Mesendoderm (in vitro differentiated cells): ENCODE measurements at regions not wholly inside any gene's neighbourhood (a gene's known extent, or its start where the extent isn't known, plus 50 kb on each side); places are given as distances from the start of the nearest gene placed in this dataset.

Experiments
- DNase-seq: peaks from one replicate; pipeline ENCODE4 v3.0.0; 2013
- H2AK5ac ChIP-seq: 2 replicates; pipeline ENCODE4 v1.6.1; 2013; ENCODE audit warnings: low read length, inconsistent platforms
- H2BK120ac ChIP-seq: 2 replicates; pipeline ENCODE4 v1.6.1; 2013; ENCODE audit warnings: low read depth, mild to moderate bottlenecking, low read length, moderate library complexity, mixed read lengths
- H2BK15ac ChIP-seq: replicated peaks from 2 replicates; pipeline ENCODE4 v1.6.1; 2013; ENCODE audit warnings: low read depth, mild to moderate bottlenecking, moderate library complexity
- H2BK5ac ChIP-seq: 2 replicates; pipeline ENCODE4 v1.6.1; 2013; ENCODE audit warnings: low read length, inconsistent platforms
- H3K18ac ChIP-seq: 2 replicates; pipeline ENCODE4 v1.6.1; 2013; ENCODE audit warnings: mild to moderate bottlenecking, low read length, mixed read lengths
- H3K23ac ChIP-seq: one replicate; pipeline ENCODE4 v1.6.1; 2013; ENCODE audit warnings: low read length
- H3K27ac ChIP-seq: 2 replicates; pipeline ENCODE4 v1.5.1; 2013; ENCODE audit warnings: low read depth, mild to moderate bottlenecking, inconsistent platforms, low read length, moderate library complexity
- H3K27me3 ChIP-seq: 2 replicates; pipeline ENCODE4 v1.6.1; 2013; ENCODE audit warnings: low read length, control low read depth, mild to moderate bottlenecking, inconsistent platforms; ENCODE audit not compliant: insufficient read depth, poor library complexity
- H3K36me3 ChIP-seq: 2 replicates; pipeline ENCODE4 v1.6.1; 2013; ENCODE audit warnings: low read length, inconsistent platforms; ENCODE audit not compliant: control insufficient read depth, insufficient read depth
- H3K4ac ChIP-seq: one replicate; pipeline ENCODE4 v1.6.1; 2013; ENCODE audit warnings: low read depth, mild to moderate bottlenecking, low read length, moderate library complexity
- H3K4me1 ChIP-seq: 2 replicates; pipeline ENCODE4 v1.6.1; 2013; ENCODE audit warnings: low read depth, low read length, inconsistent platforms; ENCODE audit not compliant: control insufficient read depth
- H3K4me2 ChIP-seq: 2 replicates; pipeline ENCODE4 v1.6.1; 2013; ENCODE audit warnings: low read length
- H3K4me3 ChIP-seq: 2 replicates; pipeline ENCODE4 v1.5.1; 2013; ENCODE audit warnings: mild to moderate bottlenecking, low read length
- H3K56ac ChIP-seq: one replicate; pipeline ENCODE4 v1.6.1; 2013; ENCODE audit warnings: low read length
- H3K79me1 ChIP-seq: 2 replicates; pipeline ENCODE4 v1.6.1; 2013; ENCODE audit warnings: low read length, inconsistent platforms
- H3K79me2 ChIP-seq: 2 replicates; pipeline ENCODE4 v1.6.1; 2013; ENCODE audit warnings: mild to moderate bottlenecking, low read length; ENCODE audit not compliant: control insufficient read depth, insufficient read depth
- H3K9ac ChIP-seq: 2 replicates; pipeline ENCODE4 v1.6.1; 2013; ENCODE audit warnings: low read length, inconsistent platforms
- H4K5ac ChIP-seq: one replicate; pipeline ENCODE4 v1.6.1; 2013; ENCODE audit warnings: low read length
- H4K8ac ChIP-seq: one replicate; pipeline ENCODE4 v1.6.1; 2013; ENCODE audit warnings: low read depth, mild to moderate bottlenecking, control low read depth, low read length, moderate library complexity
- WGBS: extraction: QIAGEN DNeasy Blood & Tissue Kit; methylation state at CpG from one replicate; pipeline ENCODE4 v1.1.7; 2013; ENCODE audit warnings: low lambda C conversion rate, missing lambda C conversion rate; ENCODE audit not compliant: insufficient coverage; ENCODE audit errors: extremely low coverage; 5-methylcytosine and 5-hydroxymethylcytosine counted together

DNA sequence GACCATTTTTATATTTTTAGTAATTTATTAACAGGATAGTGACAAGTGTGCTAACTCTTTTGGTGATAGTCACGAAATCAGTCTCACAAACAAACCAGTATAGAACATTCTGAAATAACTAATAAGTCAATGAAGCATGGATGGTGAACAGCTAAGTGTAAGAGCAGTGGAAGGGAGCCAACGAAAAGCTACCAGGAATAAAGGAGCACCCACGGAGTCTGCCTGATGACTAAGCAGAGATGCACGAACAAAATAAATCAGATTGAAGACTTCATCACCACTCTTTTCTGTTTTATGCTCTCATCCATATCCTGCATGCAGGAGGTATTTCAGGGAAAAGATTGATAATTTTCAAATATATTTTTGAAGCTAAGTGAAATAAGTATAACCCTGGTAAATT lies 891.1 kb upstream of the HS3ST1 start:
- WGBS = no CpG with 5 or more reads among the region's 4 CpGs

DNA sequence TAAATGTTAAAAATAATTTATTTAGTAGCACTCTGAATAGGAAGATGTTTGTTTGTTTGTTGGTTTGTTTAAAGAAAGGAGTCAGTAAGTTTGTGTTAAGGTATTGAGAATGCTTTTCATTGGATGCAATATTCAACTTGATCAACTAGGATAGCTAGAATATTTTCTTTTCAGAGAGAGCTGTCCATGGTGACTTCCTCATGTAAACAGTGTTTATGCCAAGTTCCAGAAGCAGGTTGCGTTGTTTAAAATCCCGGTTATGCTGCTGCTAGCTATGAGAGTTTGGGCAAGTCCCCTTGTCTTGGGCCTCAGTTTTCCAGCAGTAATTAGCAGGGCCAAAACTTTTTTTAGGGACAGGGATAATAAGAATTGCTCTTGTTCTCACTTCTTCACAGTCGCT lies 876.2 kb upstream of the HS3ST1 start:
- no peak overlapping the region for H2AK5ac ChIP-seq
- no peaks in the 10 kb centered on the region for H3K79me2 ChIP-seq
- no peak overlapping the region for H3K9ac ChIP-seq
- no peaks in the 10 kb centered on the region for H3K27me3 ChIP-seq
- no peak for DNase-seq
- no peaks in the 10 kb centered on the region for H3K79me1 ChIP-seq
- H3K4ac ChIP-seq = no peak overlapping the region
- no CpG with 5 or more reads among the region's 3 CpGs for WGBS
- no peak overlapping the region for H3K18ac ChIP-seq
- H3K4me1 ChIP-seq = no peaks in the 10 kb centered on the region
- no peak overlapping the region for H2BK15ac ChIP-seq
- no peak overlapping the region for H3K4me2 ChIP-seq
- no peak overlapping the region for H4K5ac ChIP-seq
- no peaks in the 10 kb centered on the region for H3K36me3 ChIP-seq
- no peak overlapping the region for H3K23ac ChIP-seq
- no peak overlapping the region for H3K56ac ChIP-seq
- no peak overlapping the region for H2BK120ac ChIP-seq
- no peak overlapping the region for H4K8ac ChIP-seq
- no peak overlapping the region for H3K4me3 ChIP-seq
- no peak overlapping the region for H3K27ac ChIP-seq
- H2BK5ac ChIP-seq = no peak overlapping the region

More for the DNA sequence above, 891.1 kb upstream of the HS3ST1 start:
- Histone ChIP-seq H3K4me3 (no peak overlapping the region), H3K36me3 (no peaks in the 10 kb centered on the region), H4K8ac (no peak overlapping the region), H3K23ac (no peak overlapping the region), H2AK5ac (no peak overlapping the region), H3K18ac (no peak overlapping the region), H3K27ac (no peak overlapping the region), H3K27me3 (no peaks in the 10 kb centered on the region), H3K9ac (no peak overlapping the region), H2BK120ac (no peak overlapping the region), H3K79me2 (no peaks in the 10 kb centered on the region), H3K4ac (no peak overlapping the region), H3K79me1 (no peaks in the 10 kb centered on the region), H3K4me2 (no peak overlapping the region), H4K5ac (no peak overlapping the region), H2BK5ac (no peak overlapping the region), H3K56ac (no peak overlapping the region), H2BK15ac (no peak overlapping the region), H3K4me1 (no peaks in the 10 kb centered on the region)
- no peak for DNase-seq

DNA sequence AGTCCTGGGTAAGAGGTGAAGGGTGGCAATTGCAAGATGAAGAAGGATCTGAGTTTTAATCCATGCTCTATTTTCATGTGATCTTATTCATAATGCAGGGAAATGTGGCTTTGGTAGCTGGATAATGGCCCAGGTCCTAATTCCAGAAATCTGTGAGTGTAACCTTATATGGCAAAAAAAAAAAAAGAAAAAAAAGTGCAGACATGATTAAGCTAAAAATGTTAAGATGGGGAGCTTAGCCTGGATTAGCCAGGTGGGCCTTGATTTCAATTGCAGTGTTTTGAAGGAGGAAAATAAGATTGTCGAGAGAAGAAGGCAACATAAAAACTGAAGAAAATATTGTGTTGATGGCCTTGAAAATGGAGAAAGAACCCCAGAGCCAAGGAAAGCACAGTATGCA lies 867.7 kb upstream of the HS3ST1 start:
- no peak overlapping the region for H3K27ac ChIP-seq
- no peaks in the 10 kb centered on the region for H3K4me1 ChIP-seq
- H2AK5ac ChIP-seq = no peak overlapping the region
- H3K18ac ChIP-seq = no peak overlapping the region
- no peak overlapping the region for H4K5ac ChIP-seq
- no CpG with 5 or more reads among the region's 1 CpG for WGBS
- DNase-seq = no peak
- H3K56ac ChIP-seq = no peak overlapping the region
- no peak overlapping the region for H2BK5ac ChIP-seq
- peak overlapping the region; percentile 39 for H4K8ac ChIP-seq
- no peaks in the 10 kb centered on the region for H3K36me3 ChIP-seq
- H3K79me1 ChIP-seq = no peaks in the 10 kb centered on the region
- H2BK15ac ChIP-seq = no peak overlapping the region
- H3K9ac ChIP-seq = no peak overlapping the region
- H3K23ac ChIP-seq = no peak overlapping the region
- no peak overlapping the region for H3K4me3 ChIP-seq
- no peak overlapping the region for H3K4me2 ChIP-seq
- no peaks in the 10 kb centered on the region for H3K27me3 ChIP-seq
- H2BK120ac ChIP-seq = no peak overlapping the region
- no peak overlapping the region for H3K4ac ChIP-seq
- no peaks in the 10 kb centered on the region for H3K79me2 ChIP-seq

DNA sequence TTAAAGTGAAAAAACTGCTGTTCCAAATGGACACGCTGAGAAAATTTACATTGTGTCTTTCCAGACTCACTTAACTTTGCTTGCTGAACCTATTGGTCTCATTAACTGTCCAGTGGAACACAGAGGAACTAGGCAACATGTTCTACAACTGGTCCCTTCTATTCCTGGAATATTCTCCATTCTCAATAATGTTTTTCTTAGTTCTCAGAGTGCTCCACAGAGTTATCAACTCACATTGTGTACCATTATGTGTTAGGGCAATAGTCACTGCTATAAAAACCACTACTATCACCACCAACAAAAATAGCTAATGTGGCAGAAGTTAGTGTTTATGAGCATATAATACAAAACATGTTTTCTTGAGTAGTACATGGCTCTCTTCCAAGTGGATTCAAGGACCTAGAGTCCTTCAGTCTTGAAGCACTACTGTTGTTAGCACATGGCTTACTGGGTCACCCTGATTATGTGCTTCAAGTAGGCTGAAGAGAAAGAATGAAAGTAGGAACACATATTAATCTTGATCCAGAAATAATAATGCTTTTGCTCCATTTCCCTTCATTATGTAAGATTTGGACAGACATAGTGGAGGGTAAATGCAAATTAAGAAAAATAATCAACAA lies 865.3 kb upstream of the HS3ST1 start:
- H2BK120ac ChIP-seq = no peak overlapping the region
- no peak overlapping the region for H3K4ac ChIP-seq
- H3K4me1 ChIP-seq = no peaks in the 10 kb centered on the region
- H3K27ac ChIP-seq = no peak overlapping the region
- H3K79me2 ChIP-seq = no peaks in the 10 kb centered on the region
- no peaks in the 10 kb centered on the region for H3K79me1 ChIP-seq
- H3K56ac ChIP-seq = no peak overlapping the region
- H3K23ac ChIP-seq = no peak overlapping the region
- no peak overlapping the region for H3K18ac ChIP-seq
- H3K9ac ChIP-seq = no peak overlapping the region
- no peak overlapping the region for H3K4me3 ChIP-seq
- H2AK5ac ChIP-seq = no peak overlapping the region
- no peak overlapping the region for H2BK15ac ChIP-seq
- DNase-seq = no peak
- no peak overlapping the region for H2BK5ac ChIP-seq
- no peaks in the 10 kb centered on the region for H3K27me3 ChIP-seq
- WGBS = no CpG with 5 or more reads among the region's 1 CpG
- H4K5ac ChIP-seq = no peak overlapping the region
- no peaks in the 10 kb centered on the region for H3K36me3 ChIP-seq
- H3K4me2 ChIP-seq = no peak overlapping the region
- H4K8ac ChIP-seq = no peak overlapping the region

DNA sequence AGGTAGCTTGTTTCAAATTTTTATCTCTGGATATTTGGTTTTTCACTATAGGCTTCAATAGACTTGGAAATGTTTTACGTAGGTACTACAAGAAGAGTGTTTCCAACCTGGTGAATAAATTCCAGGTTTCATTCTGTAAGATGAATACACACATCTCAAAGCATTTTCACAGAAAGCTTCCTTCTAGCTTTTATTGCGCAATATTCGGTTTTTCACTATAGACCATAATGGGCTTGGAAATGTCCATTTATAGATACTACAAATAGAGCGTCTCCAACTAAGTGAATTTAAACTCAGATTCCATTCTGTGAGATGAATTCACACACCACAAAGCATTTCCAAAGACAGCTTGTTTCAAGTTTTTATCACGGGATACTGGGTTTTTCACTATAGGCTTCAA lies 857.7 kb upstream of the HS3ST1 start:
- H4K5ac ChIP-seq = no peak overlapping the region
- no peaks in the 10 kb centered on the region for H3K4me1 ChIP-seq
- no peak overlapping the region for H4K8ac ChIP-seq
- H3K4ac ChIP-seq = no peak overlapping the region
- H3K23ac ChIP-seq = no peak overlapping the region
- no peak overlapping the region for H3K4me3 ChIP-seq
- H3K27me3 ChIP-seq = no peaks in the 10 kb centered on the region
- no peak overlapping the region for H2AK5ac ChIP-seq
- no peaks in the 10 kb centered on the region for H3K79me2 ChIP-seq
- H2BK5ac ChIP-seq = no peak overlapping the region
- H3K18ac ChIP-seq = no peak overlapping the region
- H3K36me3 ChIP-seq = no peaks in the 10 kb centered on the region
- H3K27ac ChIP-seq = no peak overlapping the region
- H3K79me1 ChIP-seq = no peaks in the 10 kb centered on the region
- H3K56ac ChIP-seq = no peak overlapping the region
- no peak for DNase-seq
- no peak overlapping the region for H2BK15ac ChIP-seq
- H3K9ac ChIP-seq = no peak overlapping the region
- WGBS = no CpG with 5 or more reads among the region's 5 CpGs
- no peak overlapping the region for H2BK120ac ChIP-seq
- H3K4me2 ChIP-seq = no peak overlapping the region

DNA sequence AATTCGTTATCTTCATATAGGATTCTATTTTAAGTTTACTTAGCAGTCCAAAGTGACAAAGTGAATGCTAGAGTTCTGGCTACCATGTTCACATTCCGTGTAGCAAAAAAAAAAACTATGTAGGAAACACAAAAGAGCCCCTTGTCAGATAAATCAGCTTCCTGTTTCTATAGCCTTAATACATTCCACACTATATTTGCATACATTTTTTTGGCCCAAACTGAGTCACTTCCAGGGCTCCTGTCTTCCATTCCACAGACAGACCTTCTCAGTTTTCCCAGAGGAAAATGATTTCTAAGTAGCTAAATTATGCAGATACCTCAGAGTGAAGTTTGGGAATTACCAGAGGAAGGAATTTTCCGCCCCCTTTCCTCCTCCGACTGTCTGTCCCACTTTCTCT lies 841.9 kb upstream of the HS3ST1 start:
- no peak overlapping the region for H4K5ac ChIP-seq
- no peaks in the 10 kb centered on the region for H3K27me3 ChIP-seq
- peaks cover 2% of the 10 kb centered on the region for H3K4me1 ChIP-seq
- H3K4me2 ChIP-seq = no peak overlapping the region
- H3K4ac ChIP-seq = no peak overlapping the region
- H3K36me3 ChIP-seq = no peaks in the 10 kb centered on the region
- no peak overlapping the region for H3K9ac ChIP-seq
- H3K27ac ChIP-seq = no peak overlapping the region
- H3K18ac ChIP-seq = no peak overlapping the region
- no peaks in the 10 kb centered on the region for H3K79me2 ChIP-seq
- H2BK15ac ChIP-seq = no peak overlapping the region
- no peak overlapping the region for H2BK5ac ChIP-seq
- no peak overlapping the region for H2BK120ac ChIP-seq
- no peak overlapping the region for H3K23ac ChIP-seq
- DNase-seq = no peak
- WGBS = no CpG with 5 or more reads among the region's 4 CpGs
- no peak overlapping the region for H3K4me3 ChIP-seq
- no peaks in the 10 kb centered on the region for H3K79me1 ChIP-seq
- H2AK5ac ChIP-seq = no peak overlapping the region
- H4K8ac ChIP-seq = no peak overlapping the region
- H3K56ac ChIP-seq = no peak overlapping the region
